GM21529 (cell line): ENCODE measurements at regions not wholly inside any gene's neighbourhood (a gene's known extent, or its start where the extent isn't known, plus 50 kb on each side); places are given as distances from the start of the nearest gene placed in this dataset.
"Not testable (repeated sequence)": the region's sequence is repeated elsewhere in the genome, so short reads cannot be mapped to it uniquely, and the experiment has no call there.

Experiments used
- ATAC-seq: cut with Tn5 transposase; IDR thresholded peaks from one replicate; pipeline ENCODE4 v1.9.1; 2021; ENCODE audit not compliant: unreplicated experiment

DNA sequence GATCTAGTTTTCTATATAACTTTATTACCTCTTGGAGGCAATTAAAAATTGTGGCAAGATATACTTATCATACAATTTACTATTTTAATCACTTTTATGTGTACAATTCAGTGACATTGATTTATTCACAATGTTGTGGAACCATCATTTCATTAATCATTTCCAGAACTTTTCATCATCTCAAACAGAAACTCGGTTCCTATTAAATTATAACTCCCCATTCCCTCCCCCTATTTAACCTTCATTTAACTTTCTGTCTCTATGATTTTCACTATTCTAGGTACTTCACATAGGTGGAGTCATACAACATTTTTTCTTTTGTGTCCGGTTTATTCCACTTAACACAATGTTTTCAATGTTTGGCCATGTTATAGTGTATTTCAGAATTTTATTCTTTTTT is 252.8 kb downstream of the REEP3 start:
- no peak for ATAC-seq

DNA sequence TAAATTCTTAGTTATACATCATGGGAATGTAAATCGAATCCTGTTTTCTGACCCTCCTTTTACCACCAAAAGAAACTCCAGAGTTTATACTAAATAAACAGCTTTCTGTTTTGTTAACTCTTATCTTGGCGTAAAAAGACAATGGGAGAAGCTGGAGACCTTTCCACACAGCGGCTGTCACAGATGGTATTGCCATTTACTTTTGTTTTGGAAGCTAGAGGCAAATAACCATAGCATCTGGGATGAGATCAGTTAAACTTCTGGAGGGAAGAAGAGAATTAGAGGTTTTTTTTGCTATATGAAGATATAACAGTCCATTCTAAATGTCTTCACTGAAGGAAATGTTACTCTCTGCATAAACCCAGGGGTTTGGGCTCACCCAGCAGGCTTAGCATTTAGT is 258.9 kb downstream of the REEP3 start:
- no peak for ATAC-seq

DNA sequence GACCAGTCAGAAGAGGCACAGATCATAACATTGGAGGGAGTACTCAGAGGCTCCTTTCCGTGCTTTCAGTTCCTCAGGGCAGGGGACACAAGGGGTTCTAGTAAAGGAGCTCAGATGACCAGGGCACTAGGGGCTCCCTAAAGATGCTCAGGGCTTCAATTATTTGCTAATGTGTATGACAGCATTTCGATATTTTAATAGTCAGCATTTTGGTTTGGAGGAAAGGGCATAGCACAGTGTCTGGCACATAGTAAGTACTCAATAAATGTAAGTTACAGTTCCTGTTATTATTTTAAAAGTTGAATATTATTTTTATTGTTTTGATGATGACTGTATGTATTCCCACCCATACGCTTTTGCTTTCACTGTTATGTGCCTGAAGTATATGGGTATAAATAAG is 260.0 kb downstream of the REEP3 start:
- no peak for ATAC-seq

DNA sequence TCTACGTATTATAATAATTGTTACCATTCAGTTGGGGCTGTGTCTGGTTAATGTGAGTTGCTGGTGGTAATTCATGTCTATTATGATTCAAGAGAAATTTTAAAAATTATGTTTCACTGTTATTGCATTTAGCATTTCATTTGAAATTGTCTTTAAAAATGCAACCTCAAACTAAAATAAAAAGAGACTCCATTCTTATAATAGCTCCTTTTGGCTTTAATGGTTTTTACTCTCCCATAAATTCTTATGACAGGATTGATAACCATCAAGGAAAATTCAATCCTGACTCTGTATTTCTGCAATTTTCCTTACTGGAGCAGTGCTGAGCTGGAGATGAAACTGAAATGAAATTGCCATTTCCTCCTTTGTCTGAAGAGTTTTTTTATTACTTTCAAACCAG is 262.7 kb downstream of the REEP3 start:
- no peak for ATAC-seq

GRCh38 chr10:63788152-63788821 is 267.1 kb downstream of the REEP3 start:
- ATAC-seq: no peak

- ATAC-seq: no peak
Measured at GRCh38 chr10:63795094-63795860, 274.1 kb downstream of the REEP3 start.

DNA sequence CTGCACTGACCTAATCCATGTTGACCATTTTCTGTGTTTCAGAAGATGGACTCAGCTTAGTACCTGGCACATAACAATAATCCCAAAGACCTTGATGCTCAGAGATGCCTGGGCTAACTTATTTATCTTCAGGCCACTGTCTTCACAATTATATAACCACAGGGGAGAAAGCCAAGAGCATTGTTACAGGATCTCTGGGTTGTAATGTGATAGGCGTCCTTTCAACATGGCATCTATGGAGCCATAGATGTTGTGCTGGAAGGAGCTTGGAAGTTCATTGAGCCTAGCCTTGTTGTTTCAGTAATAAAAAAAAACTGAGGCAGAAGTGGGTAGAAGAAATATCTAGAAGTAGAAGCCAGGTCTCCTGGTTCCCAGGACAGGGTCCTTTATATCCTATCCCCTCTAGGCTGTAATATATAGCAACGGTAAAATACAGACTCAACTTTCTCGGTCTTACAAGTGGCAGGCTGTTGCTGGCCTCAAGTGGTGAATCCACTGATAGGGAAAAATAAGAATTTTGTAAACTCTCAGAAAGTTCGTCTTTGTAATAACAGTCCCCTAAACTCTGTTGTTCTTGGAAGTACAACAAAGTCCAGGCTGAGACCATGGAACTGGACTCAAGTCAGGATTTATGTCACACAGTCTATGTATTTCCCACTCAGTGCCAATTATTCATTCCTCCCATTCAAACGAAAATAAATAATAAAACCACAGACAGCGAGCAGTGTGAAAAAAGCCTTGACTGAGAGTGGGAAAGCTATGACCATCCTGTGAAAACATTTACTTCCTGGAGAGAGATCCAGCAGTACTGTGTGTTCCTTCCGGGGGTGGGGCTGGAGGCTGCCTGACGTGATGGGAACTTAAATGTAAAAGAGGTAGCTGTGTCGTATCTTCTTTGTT is 277.6 kb downstream of the REEP3 start:
- no peak for ATAC-seq

- no peak for ATAC-seq
Measured at GRCh38 chr10:63799521-63800300, 278.5 kb downstream of the REEP3 start.

DNA sequence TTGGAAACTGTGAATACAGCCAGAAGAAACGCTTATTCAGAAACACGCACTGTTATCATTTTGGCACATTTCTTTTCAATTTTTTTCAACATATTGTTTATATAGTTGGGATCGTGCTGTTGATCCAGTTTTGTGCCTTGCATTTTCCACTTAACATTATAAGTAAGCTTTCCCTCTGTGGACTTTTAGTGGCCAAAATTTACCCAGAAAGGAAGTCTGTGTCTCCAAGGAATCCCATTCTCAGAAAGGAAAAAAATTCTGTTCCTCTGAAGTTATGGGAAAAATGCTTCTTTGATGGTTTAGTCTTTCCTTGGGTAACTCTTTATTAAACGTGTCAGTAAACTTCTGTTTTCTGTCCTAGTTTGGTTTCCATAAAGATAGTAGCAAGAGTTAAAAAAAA is 280.0 kb downstream of the REEP3 start:
- no peak for ATAC-seq

DNA sequence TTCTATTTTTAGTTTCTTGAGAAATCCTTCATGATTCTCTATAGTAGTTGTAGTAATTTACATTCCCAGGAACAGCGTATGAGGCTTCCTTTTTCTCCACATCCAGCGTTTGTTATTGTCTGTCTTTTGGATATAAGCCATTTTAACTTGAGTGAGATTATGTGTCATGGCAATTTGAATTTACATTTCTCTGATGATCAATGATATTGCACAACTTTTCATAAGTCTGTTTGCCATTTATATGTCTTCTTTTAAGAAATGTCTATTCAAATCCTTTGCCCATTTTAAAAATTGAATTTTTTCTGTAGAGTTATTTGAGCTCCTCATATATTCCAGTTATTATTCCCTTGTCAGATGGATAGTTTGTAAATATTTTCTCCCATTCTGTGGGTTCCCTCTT is 285.1 kb downstream of the REEP3 start:
- ATAC-seq: no peak

DNA sequence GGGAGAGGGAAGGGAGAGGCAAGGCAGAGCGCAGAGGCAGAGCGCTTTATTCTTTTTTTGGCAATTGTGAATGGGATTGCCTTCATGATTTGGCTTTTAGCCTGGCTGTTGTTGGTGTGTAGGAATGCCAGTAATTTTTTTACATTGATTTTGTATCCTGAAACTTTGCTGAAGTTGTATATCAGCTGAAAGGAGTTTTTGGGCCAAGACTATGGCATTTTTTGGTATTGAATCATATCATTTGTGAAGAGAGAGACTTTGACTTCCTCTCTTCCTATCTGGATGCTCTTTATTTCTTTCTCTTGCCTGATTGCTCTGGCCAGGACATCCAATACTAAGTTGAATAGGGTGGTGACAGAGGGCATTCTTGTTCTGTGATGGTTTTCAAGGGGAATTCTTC is 291.3 kb downstream of the REEP3 start:
- no peak for ATAC-seq

DNA sequence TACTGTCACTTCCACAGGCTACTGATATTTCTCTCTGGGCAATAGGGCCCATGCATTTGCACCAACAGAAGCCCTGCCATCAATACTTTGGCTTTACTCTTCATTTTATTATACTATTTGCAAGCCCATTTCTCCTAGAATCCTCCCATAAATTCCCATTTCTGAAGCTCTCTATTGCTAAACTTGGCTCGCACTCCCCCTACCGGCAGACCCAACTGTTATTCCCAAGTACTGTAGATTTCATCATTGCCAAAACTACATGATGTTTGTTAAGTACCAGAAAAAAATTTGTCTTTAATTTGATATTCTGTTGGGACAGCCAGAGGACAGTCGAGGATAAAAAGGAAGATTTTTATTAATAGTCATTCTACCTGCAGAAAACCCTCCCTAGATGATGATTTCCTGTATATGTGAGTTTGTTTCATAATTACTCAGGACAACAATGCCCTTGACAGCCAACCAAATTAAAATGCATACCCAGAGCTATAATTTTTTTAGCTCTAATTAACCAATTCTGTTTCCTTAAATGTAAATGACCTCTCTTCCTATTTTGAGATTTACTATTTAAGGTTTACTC is 298.6 kb downstream of the REEP3 start:
- ATAC-seq: no peak

GRCh38 chr10:63822496-63822895 is 301.3 kb downstream of the REEP3 start:
- no peak for ATAC-seq

DNA sequence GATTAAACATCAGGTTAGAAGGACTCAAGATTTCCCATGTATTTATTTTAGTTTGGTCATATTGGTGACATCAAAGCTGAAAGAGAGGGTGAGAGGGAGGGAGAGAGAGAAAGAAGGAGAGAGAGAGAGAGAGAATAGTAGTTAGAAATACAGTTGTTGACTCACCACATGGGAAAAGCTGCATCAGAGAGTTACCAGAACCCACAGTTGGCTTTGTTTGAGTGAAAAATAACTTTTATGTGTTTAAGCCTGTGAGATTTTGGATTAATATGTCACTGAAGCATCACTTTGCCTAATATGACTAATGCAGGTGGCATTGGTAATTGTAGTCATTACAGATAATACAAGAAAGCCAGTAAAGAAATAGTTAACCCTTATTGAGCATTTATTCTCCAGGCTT is 303.9 kb downstream of the REEP3 start:
- no peak for ATAC-seq

GRCh38 chr10:63825766-63826165 is 304.6 kb downstream of the REEP3 start:
- no peak for ATAC-seq

GRCh38 chr10:63827018-63827417 is 305.8 kb downstream of the REEP3 start:
- ATAC-seq: not testable (repeated sequence)

DNA sequence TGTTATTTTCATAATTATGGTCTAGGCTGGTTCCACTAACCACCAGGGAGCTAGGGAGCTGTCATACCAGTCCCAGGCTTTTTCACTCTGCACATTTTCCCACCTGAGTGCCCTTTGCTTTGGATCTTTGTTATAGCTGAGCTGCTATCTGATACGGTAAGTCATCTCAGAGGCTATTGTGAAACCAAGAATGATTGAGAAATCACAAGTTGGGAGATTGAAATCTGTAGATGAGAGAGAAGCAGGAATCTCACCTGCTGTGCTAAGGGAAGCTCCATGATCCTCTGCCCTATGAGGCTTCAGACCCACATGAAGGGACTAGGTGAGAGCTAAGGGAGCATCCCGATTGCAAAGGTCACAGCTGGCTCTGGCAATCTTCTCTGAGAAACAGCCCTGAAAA is 307.8 kb downstream of the REEP3 start:
- ATAC-seq: no peak

DNA sequence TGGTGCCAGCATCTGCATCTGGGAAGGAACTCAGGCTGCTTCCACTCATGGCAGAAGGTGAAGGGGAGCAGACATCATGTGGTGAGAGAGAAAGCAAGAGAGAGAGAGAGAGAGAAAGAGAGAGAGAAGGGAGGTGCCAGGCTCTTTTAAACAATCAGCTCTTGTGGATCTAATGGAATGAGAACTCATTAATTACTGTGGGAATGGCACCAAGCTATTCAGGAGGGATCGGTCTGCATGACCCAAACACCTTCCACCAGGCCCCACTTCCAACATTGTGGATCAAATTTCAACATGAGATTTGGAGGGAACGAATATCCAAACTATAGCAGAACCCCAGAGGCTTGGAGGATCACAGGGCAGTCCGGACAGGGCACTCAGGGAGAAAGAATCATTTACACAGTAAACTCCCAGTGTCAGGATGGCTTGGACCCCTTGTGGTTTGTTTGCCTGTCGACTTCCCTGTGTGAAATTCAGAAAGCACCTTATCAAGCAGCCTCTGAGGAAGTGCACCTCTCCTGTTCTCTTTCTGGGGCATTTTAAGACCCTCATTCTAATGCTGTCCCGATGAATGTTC is 308.5 kb downstream of the REEP3 start:
- no peak for ATAC-seq

DNA sequence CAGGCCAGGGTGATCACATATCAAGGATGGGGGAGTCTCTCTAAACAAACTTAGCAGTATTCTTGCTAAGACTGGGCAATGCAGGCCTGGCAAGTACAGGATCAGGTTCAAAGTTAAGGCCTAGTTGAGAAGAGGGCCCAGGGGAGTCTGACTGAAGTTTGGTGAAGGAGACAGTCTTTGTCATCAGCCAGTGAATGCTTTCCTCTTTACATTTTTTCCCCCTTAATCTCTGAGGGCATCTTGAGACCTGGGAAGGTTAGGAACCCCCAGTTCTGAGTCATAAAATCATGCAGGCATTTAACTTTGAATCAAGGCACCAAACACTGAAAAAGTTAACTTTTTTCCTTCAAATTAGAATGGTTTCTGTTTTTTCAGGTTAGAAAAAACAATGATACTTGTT is 311.5 kb downstream of the REEP3 start:
- ATAC-seq: no peak

GRCh38 chr10:63833411-63834060 is 312.3 kb downstream of the REEP3 start:
- ATAC-seq: no peak
